B cell (primary cell): ENCODE measurements at regions not wholly inside any gene's neighbourhood (a gene's known extent, or its start where the extent isn't known, plus 50 kb on each side); places are given as distances from the start of the nearest gene placed in this dataset.

ENCODE experiments used
- ATAC-seq: fragments of 200-7000 bp; cut with Tn5 transposase; one replicate; pipeline ENCODE4 v1.10.0; 2021; ENCODE audit warnings: low read depth, mild to moderate bottlenecking, moderate number of reproducible peaks, moderate library complexity
- CTCF ChIA-PET: fragments of 350-600 bp; sonication (Branson Sonifier 250); formaldehyde crosslinking; loops from one replicate; lab custom pipeline; 2021; ENCODE audit warnings: antibody characterized with exemption, inconsistent platforms; lab: Charles Lee
- POLR2A ChIA-PET: fragments of 350-600 bp; sonication (Branson Sonifier 250); formaldehyde crosslinking; loops from one replicate; lab custom pipeline; 2021; ENCODE audit warnings: antibody characterized with exemption; lab: Charles Lee
- DNase-seq: peaks from one replicate; pipeline ENCODE4 v3.0.0; 2013
- H2AFZ ChIP-seq: 2 replicates; pipeline ENCODE4 v1.6.1; 2012; ENCODE audit warnings: mild to moderate bottlenecking, low read depth, low read length; ENCODE audit not compliant: insufficient read depth, poor library complexity, severe bottlenecking
- H3K27ac ChIP-seq, 2 donors: 1 replicate in 1 of 2; 2 replicates in 1 of 2; pipeline ENCODE4 v1.5.1; 2012 to 2013; ENCODE audit warnings: low read length in 2 of 2, mild to moderate bottlenecking in 2 of 2, moderate library complexity in 1 of 2
- H3K27me3 ChIP-seq, 4 experiments: fragments of 200-600 bp in 1 of 4; sonication (generic) in 1 of 4; replicated peaks in 1 of 4; 1 replicate in 2 of 4; 2 replicates in 2 of 4; pipeline versions ENCODE4 v1.6.1 to v1.7.0; 2013 to 2016; ENCODE audit warnings: low read length in 3 of 4, mild to moderate bottlenecking in 2 of 4, mixed read lengths in 1 of 4, moderate library complexity in 1 of 4; ENCODE audit not compliant: insufficient read depth in 4 of 4, control insufficient read depth in 3 of 4; ENCODE audit errors: control extremely low read depth in 1 of 4
- H3K36me3 ChIP-seq, 2 experiments: replicated peaks in 1 of 2; 1 replicate in 1 of 2; 2 replicates in 1 of 2; pipeline versions ENCODE4 v1.6.1 to v1.7.1; 2013; ENCODE audit warnings: low read length in 1 of 2; ENCODE audit not compliant: insufficient read depth in 2 of 2, control insufficient read depth in 1 of 2; ENCODE audit errors: control extremely low read depth in 1 of 2, extremely low read depth in 1 of 2
- H3K4me1 ChIP-seq, 2 donors: fragments of 200-600 bp in 1 of 2; sonication (generic) in 1 of 2; 1 replicate in 1 of 2; 2 replicates in 1 of 2; pipeline versions ENCODE4 v1.5.1 to v1.6.1; 2013 to 2017; ENCODE audit warnings: low read length in 2 of 2; ENCODE audit not compliant: control insufficient read depth in 2 of 2, insufficient read depth in 2 of 2
- H3K4me2 ChIP-seq: replicated peaks from 2 replicates; pipeline ENCODE3; 2012; ENCODE audit warnings: mild to moderate bottlenecking, low read depth, low read length; ENCODE audit not compliant: poor library complexity, severe bottlenecking
- H3K4me3 ChIP-seq, 5 experiments: fragments of 200-600 bp in 1 of 5; sonication (generic) in 1 of 5; 1 replicate in 3 of 5; 2 replicates in 2 of 5; pipeline versions ENCODE4 v1.5.1 to v1.7.0; 2011 to 2016; ENCODE audit warnings: low read length in 4 of 5, mild to moderate bottlenecking in 4 of 5, low read depth in 2 of 5, control low read depth in 1 of 5, moderate library complexity in 1 of 5; ENCODE audit not compliant: insufficient read depth in 1 of 5; ENCODE audit errors: control extremely low read depth in 1 of 5, extremely low read depth in 1 of 5
- H3K79me2 ChIP-seq: fragments of 200-600 bp; sonication (generic); one replicate; pipeline ENCODE4 v1.6.0; 2016; ENCODE audit warnings: low read length; ENCODE audit not compliant: control insufficient read depth, insufficient read depth
- H3K9ac ChIP-seq: fragments of 200-600 bp; sonication (generic); 2 replicates; pipeline ENCODE4 v1.6.1; 2017; ENCODE audit warnings: mild to moderate bottlenecking, low read length, moderate library complexity
- H3K9me3 ChIP-seq, 3 donors: one replicate each; pipeline versions ENCODE4 v1.6.1 to v1.7.1; 2013; ENCODE audit warnings: low read length in 2 of 3; ENCODE audit not compliant: control insufficient read depth in 2 of 3, insufficient read depth in 1 of 3; ENCODE audit errors: control extremely low read depth in 1 of 3
- H4K20me1 ChIP-seq: 2 replicates; pipeline ENCODE4 v1.6.0; 2012; ENCODE audit warnings: mild to moderate bottlenecking, low read length; ENCODE audit not compliant: insufficient read depth, control insufficient read depth, poor library complexity, severe bottlenecking
- H3K27ac Mint-ChIP-seq: one replicate; pipeline ENCODE4 v1.8.0; 2021; ENCODE audit warnings: mixed read lengths
- H3K27me3 Mint-ChIP-seq: one replicate; pipeline ENCODE4 v1.8.0; 2021; ENCODE audit warnings: mixed read lengths
- H3K4me1 Mint-ChIP-seq: one replicate; pipeline ENCODE4 v1.8.0; 2021; ENCODE audit warnings: mixed read lengths
- H3K4me3 Mint-ChIP-seq: one replicate; pipeline ENCODE4 v1.8.0; 2021; ENCODE audit warnings: mixed read lengths
- H3K9me3 Mint-ChIP-seq: one replicate; pipeline ENCODE4 v1.8.0; 2022; ENCODE audit warnings: mixed read lengths; ENCODE audit not compliant: insufficient read depth
- EZH2 ChIP-seq: IDR thresholded peaks from 2 replicates; pipeline ENCODE4 v1.6.1; 2012; ENCODE audit warnings: borderline replicate concordance, low read depth, mild to moderate bottlenecking, moderate library complexity, low read length; ENCODE audit not compliant: insufficient read depth, poor library complexity, severe bottlenecking
- WGBS: methylation state at CpG from one replicate; pipeline ENCODE4 v1.1.5; 2013; ENCODE audit warnings: missing lambda C conversion rate; ENCODE audit not compliant: insufficient coverage; 5-methylcytosine and 5-hydroxymethylcytosine counted together
- intact Hi-C: fragments of 100-400 bp; cut with micrococcal nuclease; formaldehyde crosslinking; loops from one replicate; pipeline ENCODE4 v1.10.0; 2022
- TF ChIP-seq, protein P1 (sequence below): fragments of 200-600 bp; IDR thresholded peaks from one replicate; pipeline ENCODE4 v1.8.0; 2022; ENCODE audit warnings: antibody characterized with exemption, mild to moderate bottlenecking

DNA sequence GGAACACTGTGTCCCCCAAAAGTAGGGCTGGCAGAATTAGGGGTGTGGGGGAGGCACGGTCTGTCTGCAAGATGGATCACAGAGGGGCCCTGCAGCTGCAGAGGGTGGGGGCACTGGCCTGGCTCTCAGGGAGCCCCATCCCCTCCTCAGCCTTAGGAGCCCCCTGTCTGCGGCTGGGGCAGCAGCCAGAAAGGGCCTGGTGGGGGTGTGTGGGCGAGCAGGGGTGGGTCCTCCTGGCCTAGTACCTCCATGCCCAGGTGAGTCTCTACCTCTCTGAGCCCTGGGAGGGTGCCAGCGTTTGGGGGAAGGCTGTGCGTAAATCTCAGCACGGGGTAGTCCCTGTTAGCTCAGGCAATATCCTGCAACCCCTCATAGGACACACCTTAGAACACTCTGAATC is 280.5 kb upstream of the PPP2R2D start:
- peaks cover 0 to 23% (median 0%) of the 10 kb centered on the region in 3 donors for H3K9me3 ChIP-seq
- H3K4me1 ChIP-seq: no peaks in the 10 kb centered on the region
- H3K27me3 ChIP-seq: peaks cover 0 to 3% (median 0%) of the 10 kb centered on the region in 4 experiments
- no peaks in the 10 kb centered on the region for H4K20me1 ChIP-seq
- H2AFZ ChIP-seq: no peak overlapping the region
- Mint-ChIP-seq H3K27ac (no peak overlapping the region), H3K27me3 (peaks cover 3% of the 10 kb centered on the region), H3K4me3 (no peak overlapping the region), H3K4me1 (no peaks in the 10 kb centered on the region), H3K9me3 (no peaks in the 10 kb centered on the region)
- H3K4me2 ChIP-seq: no peak overlapping the region
- no peaks in the 10 kb centered on the region for H3K36me3 ChIP-seq
- H3K4me3 ChIP-seq: no peak overlapping the region
- TF ChIP-seq EZH2: no peak
- TF ChIP-seq, protein P1, sequence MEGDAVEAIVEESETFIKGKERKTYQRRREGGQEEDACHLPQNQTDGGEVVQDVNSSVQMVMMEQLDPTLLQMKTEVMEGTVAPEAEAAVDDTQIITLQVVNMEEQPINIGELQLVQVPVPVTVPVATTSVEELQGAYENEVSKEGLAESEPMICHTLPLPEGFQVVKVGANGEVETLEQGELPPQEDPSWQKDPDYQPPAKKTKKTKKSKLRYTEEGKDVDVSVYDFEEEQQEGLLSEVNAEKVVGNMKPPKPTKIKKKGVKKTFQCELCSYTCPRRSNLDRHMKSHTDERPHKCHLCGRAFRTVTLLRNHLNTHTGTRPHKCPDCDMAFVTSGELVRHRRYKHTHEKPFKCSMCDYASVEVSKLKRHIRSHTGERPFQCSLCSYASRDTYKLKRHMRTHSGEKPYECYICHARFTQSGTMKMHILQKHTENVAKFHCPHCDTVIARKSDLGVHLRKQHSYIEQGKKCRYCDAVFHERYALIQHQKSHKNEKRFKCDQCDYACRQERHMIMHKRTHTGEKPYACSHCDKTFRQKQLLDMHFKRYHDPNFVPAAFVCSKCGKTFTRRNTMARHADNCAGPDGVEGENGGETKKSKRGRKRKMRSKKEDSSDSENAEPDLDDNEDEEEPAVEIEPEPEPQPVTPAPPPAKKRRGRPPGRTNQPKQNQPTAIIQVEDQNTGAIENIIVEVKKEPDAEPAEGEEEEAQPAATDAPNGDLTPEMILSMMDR: no peak
- ATAC-seq: no peak
- no peak overlapping the region for H3K9ac ChIP-seq
- no peak overlapping the region for H3K27ac ChIP-seq
- H3K79me2 ChIP-seq: no peaks in the 10 kb centered on the region
- no peak for DNase-seq
- ChIA-PET CTCF (no interaction called here), POLR2A (no interaction called here)
- intact Hi-C loops: no loop called here
- WGBS: 90% methylated on average over 3 of the region's 6 CpGs

DNA sequence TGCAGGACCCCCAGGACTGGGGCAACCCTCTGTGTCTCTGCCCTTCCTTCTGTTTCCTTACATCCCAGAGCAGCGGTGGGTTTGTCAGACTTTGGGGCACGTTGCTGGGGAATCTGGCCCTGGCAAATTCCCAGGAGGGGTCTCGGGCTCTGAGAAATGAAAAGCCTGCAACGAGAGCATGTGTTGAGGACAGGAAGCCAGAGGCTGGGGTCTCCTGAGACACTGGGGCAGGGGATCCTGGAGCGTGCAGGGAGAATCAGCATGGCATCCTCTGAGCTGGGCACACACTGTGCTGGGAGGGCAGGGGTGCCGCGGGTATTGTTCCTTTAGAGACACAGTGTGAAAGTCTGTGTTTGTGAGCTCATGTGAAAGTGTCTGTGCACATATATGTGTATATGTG is 279.9 kb upstream of the PPP2R2D start:
- Histone ChIP-seq H3K36me3 (no peaks in the 10 kb centered on the region), H3K79me2 (no peaks in the 10 kb centered on the region), H3K27me3 (no peaks in the 10 kb centered on the region), H3K4me1 (no peaks in the 10 kb centered on the region), H3K4me2 (no peak overlapping the region), H3K27ac (no peak overlapping the region), H3K4me3 (no peak overlapping the region), H3K9ac (no peak overlapping the region), H4K20me1 (no peaks in the 10 kb centered on the region), H3K9me3 (peaks cover 0 to 24% (median 0%) of the 10 kb centered on the region in 3 donors), H2AFZ (no peak overlapping the region)
- ChIA-PET CTCF (no interaction called here), POLR2A (no interaction called here)
- TF ChIP-seq, protein P1: no peak
- TF ChIP-seq EZH2: no peak
- Mint-ChIP-seq H3K27ac (no peak overlapping the region), H3K9me3 (no peaks in the 10 kb centered on the region), H3K4me3 (no peak overlapping the region), H3K4me1 (no peaks in the 10 kb centered on the region), H3K27me3 (peaks cover 3% of the 10 kb centered on the region)
- no peak for DNase-seq
- ATAC-seq: no peak
- WGBS: 81% methylated on average over 7 of the region's 7 CpGs
- intact Hi-C loops: no loop called here
